ENCODE measurements at regions not wholly inside any gene's neighbourhood (a gene's known extent, or its start where the extent isn't known, plus 50 kb on each side); places are given as distances from the start of the nearest gene placed in this dataset.
"Not testable (repeated sequence)": the region's sequence is repeated elsewhere in the genome, so short reads cannot be mapped to it uniquely, and the experiment has no call there.

DNA sequence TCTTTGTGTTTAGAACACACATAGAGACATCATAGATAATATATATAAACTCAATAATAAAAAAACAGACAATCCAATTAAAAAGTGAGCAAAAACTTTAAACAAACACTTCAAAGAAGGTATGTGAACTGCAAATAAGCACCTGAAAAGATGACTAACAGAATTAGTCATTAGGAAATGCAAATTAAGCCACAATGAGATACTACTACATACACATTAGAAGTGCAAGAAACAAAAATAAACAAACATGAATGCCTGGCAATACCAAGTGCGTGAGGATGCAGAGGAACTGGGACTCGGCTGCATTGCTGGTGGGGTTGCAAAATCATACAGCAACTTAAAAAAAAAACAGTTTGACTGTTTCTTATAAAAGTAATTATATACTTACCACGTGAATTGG, 799.0 kb downstream of the KCNJ2 start:
- no peak for DNase-seq

DNA sequence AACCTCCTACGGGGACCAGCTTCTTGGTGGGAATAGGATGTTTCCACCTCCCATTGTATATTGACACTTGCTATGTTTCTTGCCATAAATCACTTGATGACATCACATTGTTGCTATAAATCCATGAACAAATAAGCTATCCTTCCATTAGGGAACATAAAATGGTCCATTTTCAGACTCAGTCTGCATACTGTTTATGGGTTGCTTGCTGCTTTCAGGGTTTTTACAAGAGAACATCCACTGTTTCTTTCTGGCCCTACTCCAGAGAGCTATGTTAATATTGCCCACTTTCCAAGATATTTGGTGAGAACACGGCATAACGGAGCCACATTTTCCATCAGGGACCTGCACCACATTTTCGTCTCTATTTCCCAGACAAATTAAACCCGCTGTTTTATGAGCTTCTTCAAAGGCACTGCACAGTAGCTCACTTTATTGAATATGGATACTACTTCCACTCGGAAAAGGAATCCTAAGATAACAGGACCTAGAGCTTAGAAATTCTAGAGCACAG, 800.2 kb downstream of the KCNJ2 start:
- no peak for DNase-seq

DNA sequence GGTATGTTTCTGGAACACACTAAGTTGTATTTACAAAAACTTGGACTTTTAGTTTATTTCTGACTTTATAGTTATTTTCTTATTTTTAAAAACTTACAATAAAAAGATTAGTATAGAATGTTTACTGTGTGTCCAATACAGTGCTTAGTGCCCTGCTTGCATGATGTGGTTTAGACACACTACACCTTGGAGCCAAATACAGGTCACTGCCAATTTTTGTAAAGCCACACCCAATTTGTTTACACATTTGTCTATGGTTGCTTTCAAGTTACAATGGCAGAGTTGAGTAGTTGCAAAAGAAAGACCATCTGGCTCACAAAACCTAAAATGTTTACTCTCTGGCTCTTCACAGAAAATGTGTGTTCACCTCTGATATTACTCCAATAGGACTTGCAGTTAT, 807.1 kb downstream of the KCNJ2 start:
- no peak for DNase-seq

DNA sequence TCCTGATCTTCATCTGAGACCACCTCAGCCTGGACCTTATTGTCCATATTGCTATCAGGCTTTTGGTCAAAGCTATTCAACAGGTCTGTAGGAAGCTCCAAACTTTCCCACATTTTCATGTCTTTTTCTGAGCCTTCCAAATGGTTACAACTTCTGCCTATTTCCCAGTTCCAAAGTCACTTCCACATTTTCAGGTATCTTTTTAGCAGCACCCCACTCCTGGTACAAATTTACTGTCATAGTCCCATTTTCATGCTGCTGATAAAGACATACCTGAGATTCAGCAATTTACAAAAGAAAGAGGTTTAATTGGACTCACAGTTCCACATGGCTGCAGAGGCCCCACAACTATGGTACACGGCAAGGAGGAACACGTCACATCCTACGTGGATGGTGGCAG, 815.5 kb downstream of the KCNJ2 start:
- no peak for DNase-seq

DNA sequence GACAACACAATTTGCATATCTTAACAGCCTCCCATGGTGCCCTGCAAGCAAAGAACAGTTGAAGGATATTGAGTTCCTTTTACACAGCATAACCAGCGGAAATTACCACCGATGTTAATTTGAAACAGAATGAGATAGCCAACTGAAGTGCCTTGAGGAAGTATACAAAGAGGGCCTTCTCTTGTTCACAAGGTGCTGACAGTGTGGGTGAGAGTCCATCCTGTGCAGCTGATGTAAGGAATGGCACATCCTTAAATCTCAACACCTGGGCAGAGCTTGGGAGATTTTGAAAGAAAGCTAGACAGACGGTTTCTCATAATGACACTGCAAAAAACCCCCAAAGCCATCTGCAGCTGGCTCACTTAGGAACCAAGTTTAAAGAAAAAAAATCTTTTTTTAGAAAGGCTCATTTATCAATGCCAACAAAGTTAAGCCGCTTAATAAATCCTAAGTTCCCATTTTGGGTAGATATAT, 818.6 kb downstream of the KCNJ2 start:
- DNase-seq: no peak

DNA sequence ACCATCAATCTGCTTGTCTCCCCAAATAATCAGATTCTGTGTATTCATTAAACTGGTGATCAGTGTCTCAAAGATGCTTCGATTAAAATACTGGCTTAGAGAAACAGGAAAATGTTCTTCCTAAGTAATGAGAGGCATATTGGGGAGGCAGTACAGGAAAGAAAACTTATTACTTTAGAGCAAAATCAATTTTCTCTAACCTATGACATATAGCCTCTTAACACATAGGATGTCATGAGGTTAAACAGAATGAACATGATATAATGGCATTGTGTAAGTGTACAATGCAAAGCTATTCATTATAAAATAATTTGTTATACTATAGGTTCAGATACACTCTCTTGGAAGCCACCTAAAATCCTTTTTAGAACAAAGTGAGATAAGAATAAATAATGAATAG, 819.3 kb downstream of the KCNJ2 start:
- no peak for DNase-seq

DNA sequence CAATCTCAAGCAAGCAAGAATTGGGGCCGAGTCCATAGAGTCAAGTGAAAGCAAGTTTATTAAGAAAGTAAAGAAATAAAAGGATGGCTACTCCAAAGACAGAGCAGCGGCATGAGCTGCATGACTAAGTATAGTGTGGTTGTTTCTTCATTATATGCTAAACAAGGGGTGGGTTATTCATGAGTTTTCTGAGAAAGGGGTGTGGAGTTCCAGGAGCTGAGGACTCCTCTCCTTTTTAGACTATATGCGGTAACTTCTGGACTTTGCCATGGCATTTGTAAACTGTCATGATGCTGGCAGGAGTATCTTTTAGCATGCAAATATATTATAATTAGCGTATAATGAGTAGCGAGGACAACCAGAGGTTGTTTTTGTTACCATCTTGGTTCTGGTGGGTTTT, 819.9 kb downstream of the KCNJ2 start:
- DNase-seq: no peak

DNA sequence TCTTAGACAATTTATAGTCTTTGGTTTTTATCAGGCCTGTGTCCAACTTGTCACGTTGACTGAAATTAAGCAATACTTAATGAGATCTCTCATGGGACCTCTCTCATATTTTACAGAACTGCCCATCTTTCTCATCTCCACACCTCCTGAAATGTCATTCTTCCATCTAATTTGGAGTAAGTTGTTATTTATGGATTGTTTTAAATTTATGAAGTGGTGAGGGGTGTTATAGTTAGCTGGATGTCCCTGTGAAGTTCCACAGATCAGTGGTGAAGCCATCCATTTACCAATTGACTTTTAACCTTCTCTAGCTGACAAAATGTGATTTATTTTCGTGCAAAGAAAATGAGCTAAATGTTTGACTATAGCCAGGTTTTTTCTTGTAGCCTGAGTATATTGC, 824.9 kb downstream of the KCNJ2 start:
- DNase-seq: no peak

DNA sequence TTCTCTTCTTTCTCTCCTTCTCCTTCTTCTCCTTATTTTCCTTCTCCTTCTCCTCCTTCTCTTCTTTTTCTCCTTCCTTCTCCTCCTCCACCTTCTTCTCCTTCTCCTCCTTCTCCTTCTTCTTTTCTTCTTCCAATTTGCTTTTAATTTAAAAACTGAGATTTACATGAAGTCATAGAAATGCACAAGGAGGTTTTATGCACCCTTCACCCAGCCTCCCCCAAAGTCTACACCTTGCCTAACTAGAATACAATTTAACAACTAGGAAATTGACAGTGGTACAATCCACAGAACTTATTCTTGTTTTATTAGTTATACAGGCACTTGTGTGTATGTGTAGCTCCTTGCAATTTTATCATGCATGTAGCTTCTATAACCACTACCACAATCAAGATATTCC, 826.7 kb downstream of the KCNJ2 start:
- no peak for DNase-seq

DNA sequence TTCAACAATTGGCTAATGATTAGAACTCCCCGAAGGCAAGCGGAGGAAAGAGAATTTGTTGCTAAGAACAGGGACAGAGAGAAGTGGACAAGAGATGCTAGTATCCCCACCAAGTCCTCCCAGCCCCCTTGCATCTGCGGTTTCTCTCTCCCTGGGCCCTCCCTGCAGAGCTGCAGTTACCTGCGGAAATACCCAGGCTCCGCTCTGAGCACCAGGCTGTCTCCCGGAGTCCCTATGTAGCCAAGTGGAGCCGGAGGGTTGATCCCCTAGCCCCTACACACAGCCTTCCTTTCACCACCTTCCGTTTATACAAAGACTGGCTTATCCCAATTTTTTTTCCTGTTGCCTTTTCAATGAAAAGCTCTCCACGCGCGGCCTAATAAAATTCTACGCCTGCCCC, 834.4 kb downstream of the KCNJ2 start:
- DNase-seq: no peak

DNA sequence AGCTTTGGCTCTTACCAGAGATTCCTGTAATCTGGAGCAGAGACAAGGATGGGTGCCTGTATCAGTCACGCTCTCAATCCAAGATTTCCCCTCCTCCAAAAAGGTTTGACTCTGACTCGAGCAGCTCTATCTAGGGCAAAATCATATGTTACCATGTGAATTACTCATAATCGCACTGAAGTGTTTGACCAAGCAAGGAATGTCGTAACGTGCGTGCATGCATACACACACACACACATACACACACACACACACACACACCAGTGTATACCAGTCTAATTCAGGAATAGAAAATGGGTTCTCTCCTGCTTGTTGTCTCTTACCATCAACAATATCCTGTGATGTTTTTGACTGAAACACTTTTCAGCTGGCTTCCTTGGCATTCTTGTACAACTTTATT, 835.1 kb downstream of the KCNJ2 start:
- DNase-seq: no peak

DNA sequence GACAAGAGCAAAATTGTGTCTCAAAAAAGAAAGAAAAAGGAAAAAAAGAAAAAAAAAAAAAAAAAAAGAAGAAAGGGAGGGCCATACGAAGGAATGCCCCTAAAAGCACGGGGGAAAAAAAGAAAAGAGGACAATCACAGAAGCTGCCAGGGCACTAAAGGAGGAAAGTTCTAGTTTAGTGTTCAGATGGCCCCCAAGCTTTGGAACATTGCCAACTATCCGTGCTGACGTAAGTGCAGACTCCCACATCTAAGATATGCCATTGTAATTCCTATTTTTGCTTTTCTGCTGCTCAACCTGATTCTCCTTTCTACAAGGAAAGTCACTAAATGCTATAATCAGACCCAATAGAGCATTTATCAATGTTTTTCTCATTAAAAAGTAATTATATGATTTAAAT, 842.1 kb downstream of the KCNJ2 start:
- DNase-seq: no peak

DNA sequence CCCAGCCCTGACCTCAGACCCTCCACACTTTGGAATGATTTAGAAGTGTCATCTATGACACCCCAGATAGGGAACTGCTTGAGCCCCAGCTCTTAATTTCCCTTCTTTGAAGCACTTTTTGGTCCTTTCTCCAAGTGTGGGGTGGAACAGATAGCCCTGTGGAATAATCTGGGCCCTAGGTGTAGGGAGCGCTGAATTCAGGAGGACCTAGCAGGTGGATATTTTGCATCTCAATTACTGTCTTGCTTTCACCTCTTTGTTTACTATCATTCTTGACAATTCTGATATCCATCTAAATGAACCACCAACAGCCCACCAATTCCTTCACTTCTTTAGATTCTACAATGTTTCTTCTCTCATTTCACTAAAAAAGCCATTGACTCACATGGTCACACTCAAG, 850.4 kb downstream of the KCNJ2 start:
- DNase-seq: no peak

DNA sequence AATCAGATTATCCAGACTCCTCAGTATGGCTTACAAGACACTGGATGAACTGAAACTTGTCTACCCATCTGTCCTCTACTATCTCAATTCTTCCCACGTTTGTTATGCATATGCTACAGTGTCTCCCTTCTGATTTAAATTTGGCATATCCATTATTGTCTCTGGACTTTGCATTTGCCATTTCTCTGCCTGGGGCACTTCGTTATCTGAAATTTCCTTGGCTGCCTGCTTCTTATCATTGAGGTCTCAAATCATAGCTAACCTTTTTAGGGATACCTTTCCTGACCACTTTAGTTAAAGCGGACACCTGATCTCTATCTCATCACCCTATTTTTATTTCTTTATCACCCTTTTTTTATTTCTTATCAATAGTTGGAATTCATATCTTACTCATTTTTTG, 853.4 kb downstream of the KCNJ2 start:
- no peak for DNase-seq

DNA sequence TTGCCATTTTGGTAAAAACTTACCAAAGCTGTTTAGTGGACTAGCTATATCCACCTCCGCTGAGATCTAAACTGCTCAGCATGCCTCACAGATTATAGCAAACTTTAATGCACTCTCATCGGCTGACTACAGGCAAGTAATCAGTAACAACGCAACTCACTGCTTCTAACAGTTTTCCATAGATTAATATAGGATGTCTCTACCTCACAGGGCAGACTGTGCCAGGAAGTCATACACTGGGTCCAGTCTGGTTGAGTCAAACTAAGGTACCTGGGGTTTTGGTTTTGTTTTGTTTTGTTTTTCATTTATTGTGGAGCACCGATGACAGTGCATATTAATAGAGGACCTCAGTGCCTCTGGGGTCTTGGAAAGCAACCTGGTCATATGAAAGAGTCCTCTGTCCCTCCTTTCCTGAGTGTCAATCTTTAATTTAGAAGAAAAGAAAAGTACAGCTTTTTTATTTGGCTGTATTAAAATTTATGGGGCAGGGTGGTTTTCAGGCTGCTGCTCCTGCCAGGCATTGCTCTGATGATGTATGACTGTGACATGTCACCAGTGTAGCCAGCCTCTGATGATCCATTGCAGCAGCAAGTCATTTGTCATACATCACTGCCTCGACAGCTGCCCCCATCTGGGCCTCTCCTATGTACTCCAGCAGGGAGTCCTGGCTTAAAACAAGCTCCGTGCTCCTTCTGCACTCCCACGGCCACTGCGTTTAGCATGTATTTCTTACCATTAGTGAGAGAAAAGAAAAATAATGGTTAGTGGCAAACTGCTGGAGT, 854.1 kb downstream of the KCNJ2 start:
- DNase-seq: no peak

DNA sequence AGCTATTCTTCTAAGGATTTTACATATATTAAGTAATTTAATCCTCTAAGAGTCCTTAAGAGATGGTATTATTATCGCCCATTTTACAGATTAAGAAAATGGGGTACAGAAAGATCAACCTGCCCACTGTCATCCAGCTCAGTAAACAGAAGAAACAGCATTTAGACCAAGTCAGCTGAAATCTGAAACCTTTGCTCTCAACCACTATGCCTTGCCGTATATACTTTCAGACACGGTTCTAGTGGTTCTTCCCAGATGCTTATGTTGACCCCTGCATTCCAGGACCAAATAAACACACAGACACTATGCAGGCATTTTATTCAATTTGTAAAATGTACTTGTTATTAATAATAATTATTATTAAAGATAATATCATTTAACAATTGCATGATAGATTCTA, 854.8 kb downstream of the KCNJ2 start:
- no peak for DNase-seq

DNA sequence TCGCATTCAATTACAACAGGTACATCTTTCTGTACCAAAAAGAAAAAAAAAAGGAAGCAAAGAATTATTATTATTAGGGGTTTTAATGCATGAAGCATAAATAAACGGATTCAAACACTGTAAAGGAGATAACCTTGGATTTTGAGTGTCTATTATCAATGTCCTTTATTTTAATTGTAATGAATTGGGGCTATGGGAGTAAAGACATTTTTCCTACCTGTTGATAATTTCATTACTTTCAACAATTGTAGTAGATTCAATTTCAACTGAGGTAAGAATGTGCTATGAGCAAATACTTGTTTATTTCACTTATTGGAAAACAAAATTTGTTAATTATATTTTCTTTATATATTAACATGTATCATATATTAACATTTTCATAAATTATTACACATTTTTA, 855.6 kb downstream of the KCNJ2 start:
- DNase-seq: no peak

DNA sequence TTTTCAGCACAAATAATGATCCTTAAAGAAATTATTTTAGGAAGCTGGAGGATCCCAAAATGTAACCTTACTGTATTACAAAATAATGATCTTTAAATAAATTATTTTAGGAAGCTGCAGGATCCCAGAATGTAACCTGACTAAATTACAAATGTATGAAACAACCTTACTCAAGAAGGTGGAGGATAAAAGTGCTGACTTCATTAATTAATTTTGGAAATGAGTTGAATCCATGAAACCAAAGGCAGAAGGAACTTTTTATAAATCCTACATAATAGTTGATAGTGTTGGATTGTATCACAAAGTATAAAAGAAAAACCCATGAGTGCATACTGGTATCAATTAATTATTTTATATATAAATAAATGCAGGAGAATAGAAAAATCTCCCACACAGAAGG, 859.9 kb downstream of the KCNJ2 start:
- DNase-seq: no peak

DNA sequence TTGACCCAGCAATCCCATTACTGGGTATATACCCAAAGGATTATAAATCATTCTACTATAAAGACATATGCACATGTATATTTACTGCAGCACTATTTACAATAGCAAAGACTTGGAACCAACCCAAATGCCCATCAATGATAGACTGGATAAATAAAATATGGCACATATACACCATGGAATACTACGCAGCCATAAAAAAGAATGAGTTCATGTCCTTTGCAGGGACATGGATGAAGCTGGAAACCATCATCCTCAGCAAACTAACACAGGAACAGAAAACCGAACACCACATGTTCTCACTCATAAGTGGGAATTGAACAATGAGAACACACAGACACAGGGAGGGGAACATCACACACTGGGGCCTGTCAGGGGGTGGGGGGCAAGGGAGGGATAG, 862.0 kb downstream of the KCNJ2 start:
- DNase-seq: not testable (repeated sequence)

DNA sequence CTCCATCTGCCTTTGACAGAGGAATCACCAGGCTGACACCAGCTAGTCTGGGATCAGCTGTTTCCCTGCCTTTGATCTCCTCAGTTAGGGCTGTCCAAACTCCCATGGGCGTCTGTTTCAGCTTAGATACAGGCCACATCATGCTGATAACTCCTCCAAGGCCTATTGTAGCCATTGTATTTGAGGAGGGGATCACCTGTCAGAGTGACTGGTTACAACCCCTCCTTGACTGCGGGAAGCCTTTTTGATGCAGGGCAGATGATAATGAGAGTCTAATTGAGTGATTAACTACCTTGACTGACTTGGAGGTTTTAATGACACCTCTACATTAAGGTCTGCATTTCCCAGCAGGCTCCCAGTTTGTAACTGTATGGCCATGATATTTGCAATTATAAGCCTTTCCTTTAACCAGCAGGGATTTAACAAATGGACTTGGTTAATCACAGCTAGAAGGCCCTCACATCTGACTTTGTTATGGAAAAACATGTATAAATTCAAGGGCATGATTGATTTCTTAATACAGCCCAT, 863.5 kb downstream of the KCNJ2 start:
- no peak for DNase-seq

DNA sequence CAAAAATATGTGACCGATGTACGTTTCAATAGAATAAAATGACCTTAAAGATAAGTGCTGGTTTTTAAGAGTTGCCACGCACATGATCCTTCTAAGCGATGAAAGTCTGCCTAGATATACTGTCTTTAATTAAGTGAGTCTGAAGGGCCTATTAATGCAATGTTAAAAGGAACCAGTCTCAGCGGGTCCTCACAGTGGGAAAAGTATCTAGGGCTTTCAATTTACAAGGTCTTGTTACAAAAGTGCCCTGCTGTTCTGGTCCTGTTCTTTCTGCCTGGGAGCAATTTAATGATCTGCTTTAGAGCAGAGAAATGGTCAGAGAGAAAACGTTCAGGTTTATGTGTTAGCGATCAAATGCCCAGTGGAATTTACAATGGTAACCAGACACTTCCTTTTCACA, 864.0 kb downstream of the KCNJ2 start:
- DNase-seq: no peak

DNA sequence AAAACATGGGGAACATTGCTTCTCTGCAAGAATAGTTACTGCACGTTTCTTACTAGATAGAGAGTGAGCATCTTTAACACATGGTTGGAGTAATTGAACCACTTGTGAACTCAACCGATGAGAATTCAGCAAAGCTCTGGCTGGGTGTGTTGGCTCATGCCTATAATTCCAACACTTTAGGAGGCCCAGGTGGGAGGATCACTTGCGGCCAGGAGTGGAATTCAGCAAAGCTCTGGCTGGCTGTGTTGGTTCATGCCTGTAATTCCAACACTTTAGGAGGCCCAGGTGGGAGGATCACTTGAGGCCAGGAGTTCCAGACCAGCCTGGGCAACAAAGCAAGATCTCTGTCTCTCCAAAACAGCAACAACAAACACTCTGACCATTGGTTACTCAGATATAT, 865.9 kb downstream of the KCNJ2 start:
- DNase-seq: no peak

DNA sequence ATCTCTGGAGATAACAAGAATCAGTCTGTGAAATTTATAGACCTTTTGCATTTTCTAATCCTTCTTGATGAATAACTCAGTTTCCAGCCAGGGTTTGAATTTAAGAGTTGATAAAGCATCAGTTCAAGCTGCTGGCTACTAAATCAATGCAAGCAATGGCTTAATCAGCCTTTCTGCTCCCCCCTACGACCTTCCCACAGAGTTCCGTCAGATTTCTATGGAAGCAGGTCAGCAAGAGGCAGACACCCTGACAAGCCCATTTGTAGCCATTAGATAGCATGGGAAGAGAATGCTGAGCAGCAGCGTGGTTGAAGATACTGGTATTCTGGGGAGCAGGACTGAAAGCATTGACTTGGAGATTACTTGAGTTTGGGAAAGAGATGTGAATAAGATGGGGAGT, 868.1 kb downstream of the KCNJ2 start:
- no peak for DNase-seq

DNA sequence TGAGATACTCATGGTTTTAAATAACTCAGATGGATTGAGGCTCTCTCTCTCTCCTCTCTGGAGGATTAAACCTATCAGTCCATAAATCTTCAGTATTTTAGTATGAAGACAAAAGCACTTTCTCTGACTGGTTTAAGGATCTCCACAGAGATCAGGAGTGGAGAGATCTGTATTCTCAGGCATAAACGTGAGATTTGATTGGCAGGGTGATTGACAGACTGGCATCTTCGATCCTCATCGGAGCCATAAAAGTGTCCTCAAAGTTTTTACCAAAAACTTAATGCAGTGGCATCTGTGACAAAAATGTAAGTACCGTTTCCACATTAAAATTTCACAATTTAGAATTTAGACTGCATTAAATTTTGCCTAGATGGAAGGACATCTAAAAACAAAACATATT, 870.1 kb downstream of the KCNJ2 start:
- no peak for DNase-seq

DNA sequence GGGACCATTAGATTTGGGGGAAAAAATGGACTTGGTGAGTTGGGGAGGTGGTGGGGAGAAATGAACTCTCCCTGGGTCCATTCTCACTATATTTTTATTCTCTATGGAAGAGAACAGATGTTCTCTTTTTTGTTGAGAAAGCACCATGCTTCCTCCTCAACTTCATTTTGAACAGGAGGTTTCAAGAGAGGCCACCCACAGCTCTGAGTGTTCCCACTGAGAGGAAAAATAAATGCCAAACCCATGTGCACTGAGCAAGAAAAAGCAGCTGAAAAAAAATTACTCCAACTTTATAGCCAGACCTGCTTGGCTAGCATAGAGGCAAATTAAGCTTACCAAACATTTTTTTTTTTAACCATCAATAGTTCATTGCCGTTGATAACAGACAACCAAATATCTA, 883.6 kb downstream of the KCNJ2 start:
- DNase-seq: no peak
